Common myeloid progenitor, CD34-positive (primary cell): ENCODE measurements at regions not wholly inside any gene's neighbourhood (a gene's known extent, or its start where the extent isn't known, plus 50 kb on each side); places are given as distances from the start of the nearest gene placed in this dataset.

ENCODE experiments used
- CTCF ChIA-PET: fragments of 350-600 bp; sonication (Branson Sonifier 250); formaldehyde crosslinking; loops from one replicate; lab custom pipeline; 2021; ENCODE audit warnings: antibody characterized with exemption; lab: Charles Lee
- POLR2A ChIA-PET: fragments of 350-600 bp; sonication (Branson Sonifier 250); formaldehyde crosslinking; loops from one replicate; lab custom pipeline; 2021; ENCODE audit warnings: antibody characterized with exemption; lab: Charles Lee
- DNase-seq, 3 donors: peaks; one replicate each; pipeline versions ENCODE4 v3.0.0 to v3.0.0-alpha.2; 2013
- H3K27ac ChIP-seq, 2 experiments: 1 replicate in 1 of 2; 2 replicates in 1 of 2; pipeline ENCODE4 v1.7.0; 2013; ENCODE audit warnings: inconsistent platforms in 2 of 2, low read length in 2 of 2, mild to moderate bottlenecking in 2 of 2, low read depth in 1 of 2, moderate library complexity in 1 of 2; ENCODE audit not compliant: severe bottlenecking in 2 of 2, insufficient read depth in 1 of 2, poor library complexity in 1 of 2
- H3K27me3 ChIP-seq, 5 experiments: replicated peaks in 2 of 5; 1 replicate in 3 of 5; 2 replicates in 2 of 5; pipeline versions ENCODE4 v1.6.1 to v1.7.0; 2013; ENCODE audit warnings: low read length in 4 of 5, mild to moderate bottlenecking in 2 of 5, moderate library complexity in 2 of 5, inconsistent platforms in 1 of 5; ENCODE audit not compliant: insufficient read depth in 5 of 5, control insufficient read depth in 4 of 5
- H3K36me3 ChIP-seq, 4 experiments: 1 replicate in 2 of 4; 2 replicates in 2 of 4; pipeline versions ENCODE4 v1.6.1 to v1.7.0; 2013; ENCODE audit warnings: low read length in 3 of 4, control low read depth in 1 of 4, mild to moderate bottlenecking in 1 of 4; ENCODE audit not compliant: control insufficient read depth in 4 of 4, insufficient read depth in 4 of 4
- H3K4me1 ChIP-seq, 4 experiments: 1 replicate in 3 of 4; 2 replicates in 1 of 4; pipeline versions ENCODE4 v1.6.1 to v1.7.1; 2013; ENCODE audit warnings: low read length in 3 of 4, mild to moderate bottlenecking in 3 of 4, control low read depth in 1 of 4, inconsistent platforms in 1 of 4, moderate library complexity in 1 of 4; ENCODE audit not compliant: control insufficient read depth in 4 of 4, insufficient read depth in 4 of 4; ENCODE audit errors: control extremely low read depth in 1 of 4
- H3K4me3 ChIP-seq, 7 experiments: 1 replicate in 4 of 7; 2 replicates in 3 of 7; pipeline versions ENCODE4 v1.5.1 to v1.7.0; 2013; ENCODE audit warnings: mild to moderate bottlenecking in 7 of 7, low read length in 6 of 7, moderate library complexity in 6 of 7, inconsistent platforms in 2 of 7, low read depth in 2 of 7, control low read depth in 1 of 7; ENCODE audit not compliant: insufficient read depth in 4 of 7, control insufficient read depth in 1 of 7; ENCODE audit errors: extremely low read depth in 1 of 7
- H3K9me3 ChIP-seq, 5 experiments: 1 replicate in 4 of 5; 2 replicates in 1 of 5; pipeline versions ENCODE4 v1.6.1 to v1.7.1; 2013; ENCODE audit warnings: low read length in 4 of 5, mild to moderate bottlenecking in 2 of 5, inconsistent platforms in 1 of 5, low read depth in 1 of 5, moderate library complexity in 1 of 5; ENCODE audit not compliant: control insufficient read depth in 4 of 5, insufficient read depth in 2 of 5; ENCODE audit errors: control extremely low read depth in 1 of 5
- WGBS: methylation state at CpG from one replicate; pipeline ENCODE4 v1.1.5; 2013; ENCODE audit not compliant: insufficient coverage; 5-methylcytosine and 5-hydroxymethylcytosine counted together

DNA sequence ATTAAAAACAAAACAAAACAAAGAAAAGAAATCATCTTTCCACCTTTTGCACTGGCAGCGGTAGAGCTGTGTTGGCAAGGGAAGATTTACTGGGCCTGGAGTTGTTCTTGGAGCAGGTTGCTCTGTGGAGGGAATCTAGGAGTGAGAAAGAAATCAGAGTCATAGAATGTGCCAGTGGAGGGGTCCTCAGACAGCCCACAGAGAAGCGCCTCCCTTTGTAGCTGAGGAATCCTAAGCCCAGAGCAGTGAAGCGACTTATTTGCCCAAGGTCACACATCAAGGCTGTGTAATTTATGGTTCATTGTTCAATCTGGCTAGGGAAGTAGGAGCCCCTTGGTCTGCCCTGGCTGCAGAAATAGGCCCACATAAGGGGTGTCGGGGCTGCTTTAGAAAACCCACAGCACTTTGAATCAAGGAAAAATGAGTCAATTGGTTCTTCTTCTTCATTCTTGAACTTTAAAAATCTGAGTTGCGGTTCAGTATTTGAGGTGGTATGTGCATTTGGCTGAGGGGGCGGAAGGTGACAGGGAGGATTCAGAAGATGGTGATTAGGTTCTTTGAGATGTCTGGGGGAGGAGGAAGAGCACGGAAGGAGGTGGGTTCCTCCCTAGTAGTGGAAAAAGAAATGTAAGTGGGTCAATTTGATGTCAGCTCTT, 253.7 kb downstream of the PTEN start:
- no peaks in the 10 kb centered on the region for H3K27me3 ChIP-seq
- ChIA-PET CTCF (interaction anchor here (0.7 to 2.2 kb wide), 9 partner anchors 9 to 436 kb away, joined by 3 to 7 read pairs (median 4); no protein-coding TSS in a partner anchor), POLR2A (no interaction called here)
- no peak overlapping the region for H3K27ac ChIP-seq
- 94% methylated on average over 3 of the region's 7 CpGs for WGBS
- no peak overlapping the region for H3K4me3 ChIP-seq
- no peak for DNase-seq
- H3K4me1 ChIP-seq: peaks cover 21 to 65% (median 42%) of the 10 kb centered on the region in 4 experiments
- no peaks in the 10 kb centered on the region for H3K9me3 ChIP-seq
- no peaks in the 10 kb centered on the region for H3K36me3 ChIP-seq

DNA sequence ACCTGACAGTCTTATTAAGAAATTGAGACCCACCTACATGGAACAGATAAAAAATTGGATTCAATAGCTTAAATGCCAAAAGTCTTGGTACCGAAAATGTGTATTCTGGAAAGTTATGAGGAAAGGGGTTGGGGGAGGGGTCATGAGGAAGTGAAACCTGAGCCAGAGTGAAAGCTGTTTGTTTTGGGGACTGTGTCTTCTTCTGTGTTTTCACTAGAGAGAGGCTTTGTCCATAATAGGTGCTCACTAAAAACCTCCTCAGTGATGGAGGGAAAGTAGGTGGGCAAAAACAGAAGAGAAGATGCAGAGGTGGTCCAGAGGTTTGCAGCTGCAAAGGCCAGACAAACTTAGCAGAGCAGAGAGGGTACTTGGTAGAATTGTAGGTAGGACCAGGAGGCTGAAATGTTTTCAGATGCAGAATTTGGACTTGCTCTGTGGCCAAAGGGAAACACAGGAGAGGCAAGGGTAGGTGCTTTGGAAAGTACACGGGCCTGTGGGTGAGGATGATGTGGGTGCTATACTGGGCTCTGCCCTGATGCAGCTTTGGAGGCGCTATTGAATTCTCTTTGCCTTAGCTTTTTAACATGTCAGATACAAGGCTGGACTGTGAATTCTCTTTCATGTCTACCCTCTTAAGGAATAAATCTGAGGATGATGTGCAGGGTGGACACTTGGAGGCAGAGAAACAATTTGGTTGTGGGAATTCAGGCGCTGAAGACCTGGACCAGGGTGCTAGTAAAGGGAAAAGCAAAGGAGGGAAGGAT, 254.6 kb downstream of the PTEN start:
- ChIA-PET CTCF (interaction anchor here (0.6 to 2.2 kb wide), 8 partner anchors 8 to 275 kb away, joined by 3 to 7 read pairs (median 4); no protein-coding TSS in a partner anchor), POLR2A (no interaction called here)
- no peak overlapping the region for H3K4me3 ChIP-seq
- no peaks in the 10 kb centered on the region for H3K9me3 ChIP-seq
- no peak overlapping the region for H3K27ac ChIP-seq
- no peaks in the 10 kb centered on the region for H3K27me3 ChIP-seq
- DNase-seq: no peak
- H3K4me1 ChIP-seq: peaks cover 21 to 61% (median 39%) of the 10 kb centered on the region in 4 experiments
- no peaks in the 10 kb centered on the region for H3K36me3 ChIP-seq
- WGBS: 100% methylated on average over 3 of the region's 4 CpGs

- ChIA-PET CTCF (interaction anchor here (0.6 to 2.2 kb wide), 4 partner anchors 11 to 274 kb away, joined by 3 to 7 read pairs (median 4); no protein-coding TSS in a partner anchor), POLR2A (no interaction called here)
- no peaks in the 10 kb centered on the region for H3K27me3 ChIP-seq
- H3K36me3 ChIP-seq: no peaks in the 10 kb centered on the region
- H3K27ac ChIP-seq: no peak overlapping the region
- WGBS: 85% methylated on average over 4 of the region's 4 CpGs
- H3K4me3 ChIP-seq: no peak overlapping the region
- DNase-seq: no peak
- H3K4me1 ChIP-seq: peaks cover 21 to 54% (median 35%) of the 10 kb centered on the region in 4 experiments
- H3K9me3 ChIP-seq: no peaks in the 10 kb centered on the region
Measured at GRCh38 chr10:88118729-88119128, 255.3 kb downstream of the PTEN start.

DNA sequence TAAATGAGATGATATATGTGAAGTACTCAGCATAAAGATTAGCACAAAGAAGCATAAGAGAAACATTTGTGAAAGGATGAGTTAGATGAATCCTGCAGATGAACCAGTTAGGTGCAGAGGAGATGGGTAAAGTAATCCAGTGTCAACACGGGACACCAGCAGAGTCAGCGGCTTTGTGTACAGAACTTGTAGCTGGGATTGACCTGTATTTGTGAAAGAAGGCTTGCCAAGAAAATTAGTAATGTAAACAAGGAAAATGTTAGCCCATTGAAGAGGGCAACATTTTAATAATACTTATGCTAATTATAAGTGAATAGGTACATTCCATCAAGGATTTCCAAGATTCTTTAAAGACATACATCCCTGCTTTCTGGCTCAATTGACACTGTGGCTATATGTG, 255.7 kb downstream of the PTEN start:
- ChIA-PET POLR2A (no interaction called here), CTCF (interaction anchor here (0.6 to 2.2 kb wide), 2 partner anchors 269 to 274 kb away, joined by 3 to 7 read pairs; no protein-coding TSS in a partner anchor)
- 100% methylated on average over 2 of the region's 2 CpGs for WGBS
- H3K4me1 ChIP-seq: peaks cover 21 to 50% (median 31%) of the 10 kb centered on the region in 4 experiments
- no peak overlapping the region for H3K4me3 ChIP-seq
- no peak overlapping the region for H3K27ac ChIP-seq
- no peaks in the 10 kb centered on the region for H3K36me3 ChIP-seq
- no peaks in the 10 kb centered on the region for H3K9me3 ChIP-seq
- no peak for DNase-seq
- H3K27me3 ChIP-seq: no peaks in the 10 kb centered on the region

GRCh38 chr10:88120075-88120474, 256.6 kb downstream of the PTEN start:
- Histone ChIP-seq H3K36me3 (no peaks in the 10 kb centered on the region), H3K4me1 (peaks cover 21 to 42% (median 25%) of the 10 kb centered on the region in 4 experiments), H3K27ac (no peak overlapping the region), H3K4me3 (no peak overlapping the region), H3K9me3 (no peaks in the 10 kb centered on the region), H3K27me3 (no peaks in the 10 kb centered on the region)
- ChIA-PET CTCF (no interaction called here), POLR2A (no interaction called here)
- DNase-seq: no peak
- WGBS: 69% methylated on average over 8 of the region's 8 CpGs

DNA sequence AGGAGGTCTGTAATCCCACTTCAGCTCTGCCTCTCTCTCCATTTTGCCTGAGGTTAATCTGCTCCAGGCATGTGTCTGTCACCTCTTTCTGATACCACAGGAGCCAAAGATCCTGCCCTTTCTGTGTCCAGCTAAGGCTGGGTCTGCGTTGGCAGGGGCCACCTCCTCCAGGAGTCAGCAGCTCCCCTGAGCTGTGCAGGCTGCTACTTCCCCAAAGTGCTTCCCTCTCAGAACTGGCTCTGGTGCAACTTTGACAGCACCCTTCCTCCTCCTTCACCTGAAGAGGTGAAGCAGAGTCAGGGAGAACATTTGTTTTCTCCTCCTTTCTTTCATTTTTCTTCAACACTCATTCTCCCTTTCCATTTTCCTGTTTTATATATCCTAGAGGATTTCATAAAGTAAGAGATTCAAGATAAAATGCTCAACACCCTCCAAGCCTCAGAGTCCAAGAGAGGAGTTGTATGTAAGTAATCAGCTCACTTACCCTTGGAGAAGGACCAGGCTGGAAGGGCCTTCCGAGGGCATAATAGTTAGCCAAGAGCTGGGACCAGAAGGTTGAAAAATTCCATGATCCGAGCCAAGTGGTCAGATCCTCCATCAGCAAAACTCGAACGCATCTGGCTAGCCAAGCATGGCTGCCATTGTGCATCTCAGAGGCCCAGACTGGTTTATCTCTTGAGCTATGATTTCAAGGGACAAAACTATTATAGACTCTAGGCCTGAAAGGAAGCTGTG, 257.3 kb downstream of the PTEN start:
- peak in 2 of 3 donors; percentile 43 to 57 for DNase-seq
- ChIA-PET CTCF (interaction anchor here (1.0 kb wide), 1 partner anchor 344 kb away, joined by 3 read pairs; no protein-coding TSS in a partner anchor), POLR2A (no interaction called here)

More for the DNA sequence above, 257.3 kb downstream of the PTEN start:
- no peak overlapping the region for H3K4me3 ChIP-seq
- H3K36me3 ChIP-seq: no peaks in the 10 kb centered on the region
- H3K27me3 ChIP-seq: no peaks in the 10 kb centered on the region
- WGBS: 80% methylated on average over 5 of the region's 5 CpGs
- no peaks in the 10 kb centered on the region for H3K9me3 ChIP-seq
- peaks cover 21 to 35% (median 24%) of the 10 kb centered on the region in 4 experiments for H3K4me1 ChIP-seq
- H3K27ac ChIP-seq: no peak overlapping the region
